HepG2 (cell line): ENCODE measurements at regions not wholly inside any gene's neighbourhood (a gene's known extent, or its start where the extent isn't known, plus 50 kb on each side); places are given as distances from the start of the nearest gene placed in this dataset.

Source experiments
- ATAC-seq: fragments of 200-7000 bp; cut with Tn5 transposase; 3 replicates; pipeline ENCODE4 v1.9.1; 2020; ENCODE audit warnings: mild to moderate bottlenecking, moderate library complexity
- BruUV-seq: library from RNA; stranded (reverse); fragments of 400-500 nt; replicated peaks from 2 replicates; lab custom pipeline; 2021; lab: Mats Ljungman, UMichigan
- CTCF ChIA-PET: fragments of 300-600 bp; formaldehyde crosslinking; extraction: SDS; loops from one replicate; lab custom pipeline; 2021; ENCODE audit warnings: low total read pairs, inconsistent platforms, low intra/inter-chr PET ratio; lab: Yijun Ruan, JAX
- POLR2A ChIA-PET: fragments of 350-600 bp; sonication (Branson Sonifier 250); formaldehyde crosslinking; loops from one replicate; lab custom pipeline; 2020; ENCODE audit warnings: antibody characterized with exemption, inconsistent platforms; lab: Yijun Ruan, JAX
- DNase-seq: peaks from one replicate; pipeline ENCODE4 v3.0.0-alpha.2; 2015; ENCODE audit warnings: low spot score
- FAIRE-seq: peaks from 3 replicates; lab custom pipeline; 2011; peaks lifted over from hg19 to GRCh38; lab: Jason Lieb, UNC
- H2AFZ ChIP-seq: one replicate; pipeline ENCODE4 v1.6.1; 2011; ENCODE audit warnings: low read length, inconsistent platforms
- H3K27ac ChIP-seq: fragments of 300-600 bp; 3 replicates; pipeline ENCODE4 v1.8.0; 2011; ENCODE audit warnings: mixed run types, mild to moderate bottlenecking, mixed read lengths, low read length, inconsistent platforms; ENCODE audit not compliant: insufficient read depth; ENCODE audit errors: extremely low read length
- H3K27me3 ChIP-seq, 2 experiments: fragments of 200-600 bp in 1 of 2; 2 replicates in 1 of 2; 3 replicates in 1 of 2; pipeline versions ENCODE4 v1.6.0 to v1.8.0; 2011; ENCODE audit warnings: low read length in 2 of 2, mild to moderate bottlenecking in 2 of 2, moderate library complexity in 2 of 2, inconsistent platforms in 1 of 2; ENCODE audit not compliant: insufficient read depth in 2 of 2, control insufficient read depth in 1 of 2
- H3K36me3 ChIP-seq, 2 experiments: fragments of 200-600 bp in 1 of 2; replicated peaks in 1 of 2; 2 replicates in 1 of 2; 3 replicates in 1 of 2; pipeline versions ENCODE4 v1.5.1 to v1.8.0; 2011; ENCODE audit warnings: low read length in 2 of 2, inconsistent platforms in 1 of 2; ENCODE audit not compliant: insufficient read depth in 2 of 2, control insufficient read depth in 1 of 2
- H3K4me1 ChIP-seq: 2 replicates; pipeline ENCODE4 v1.5.1; 2012; ENCODE audit warnings: low read length, inconsistent platforms; ENCODE audit not compliant: insufficient read depth
- H3K4me2 ChIP-seq: 2 replicates; pipeline ENCODE4 v1.6.0; 2011; ENCODE audit warnings: low read depth, low read length, inconsistent platforms
- H3K4me3 ChIP-seq, 3 experiments: fragments of 200-600 bp in 1 of 3; sonication (generic), shearing (Covaris generic) in 1 of 3; replicated peaks in 1 of 3; 2 replicates each; pipeline ENCODE4 v1.5.1; 2011 to 2016; ENCODE audit warnings: low read length in 3 of 3, inconsistent platforms in 2 of 3, low read depth in 2 of 3, mild to moderate bottlenecking in 2 of 3, control low read depth in 1 of 3, mixed read lengths in 1 of 3; ENCODE audit not compliant: insufficient read depth in 1 of 3
- H3K79me2 ChIP-seq: one replicate; pipeline ENCODE4 v1.6.1; 2011; ENCODE audit warnings: low read length, inconsistent platforms; ENCODE audit not compliant: insufficient read depth
- H3K9ac ChIP-seq: 2 replicates; pipeline ENCODE4 v1.6.0; 2011; ENCODE audit warnings: mild to moderate bottlenecking, low read depth, low read length, inconsistent platforms; ENCODE audit not compliant: insufficient read depth
- H3K9me3 ChIP-seq: 2 replicates; pipeline ENCODE4 v1.5.1; 2012; ENCODE audit warnings: mild to moderate bottlenecking, low read length
- H4K20me1 ChIP-seq: 2 replicates; pipeline ENCODE4 v1.6.0; 2011; ENCODE audit warnings: inconsistent platforms, mild to moderate bottlenecking, low read length, moderate library complexity; ENCODE audit not compliant: insufficient read depth
- BCL6 ChIP-seq: IDR thresholded peaks from 2 replicates; pipeline ENCODE4 v1.6.1; 2016; ENCODE audit warnings: missing genetic modification reagents, missing compliant biosample characterization
- CEBPB ChIP-seq: IDR thresholded peaks from 2 replicates; pipeline ENCODE4 v1.6.1; 2011; ENCODE audit warnings: low read depth, low read length, improper control_type of control experiment, borderline replicate concordance
- CENPT ChIP-seq: sonication (generic); formaldehyde crosslinking; IDR thresholded peaks from 2 replicates; pipeline ENCODE4 v1.8.0; 2022; ENCODE audit warnings: low read depth, mild to moderate bottlenecking, moderate library complexity, missing genetic modification reagents
- MLX ChIP-seq: IDR thresholded peaks from 2 replicates; pipeline ENCODE4 v1.6.1; 2016
- NCOA2 ChIP-seq: sonication (generic); formaldehyde crosslinking; IDR thresholded peaks from 2 replicates; pipeline ENCODE4 v1.8.0; 2022; ENCODE audit warnings: inconsistent platforms
- NFYB ChIP-seq: sonication (generic); formaldehyde crosslinking; IDR thresholded peaks from 2 replicates; pipeline ENCODE4 v1.4.0; 2020; ENCODE audit warnings: missing genetic modification reagents
- THAP7 ChIP-seq: sonication (generic); formaldehyde crosslinking; IDR thresholded peaks from 2 replicates; pipeline ENCODE4 v1.8.1; 2023; ENCODE audit warnings: mild to moderate bottlenecking, missing genetic modification reagents
- ZFX ChIP-seq: sonication (generic); formaldehyde crosslinking; IDR thresholded peaks from 2 replicates; pipeline ENCODE4 v1.4.0; 2020; ENCODE audit warnings: mild to moderate bottlenecking, low read depth, missing genetic modification reagents, moderate library complexity
- ZNF264 ChIP-seq: sonication (generic); formaldehyde crosslinking; IDR thresholded peaks from 2 replicates; pipeline ENCODE4 v1.4.0; 2020; ENCODE audit warnings: missing genetic modification reagents
- ZNF343 ChIP-seq: sonication (generic); formaldehyde crosslinking; IDR thresholded peaks from 2 replicates; pipeline ENCODE4 v1.4.0; 2020; ENCODE audit warnings: mild to moderate bottlenecking, missing genetic modification reagents
- ZNF367 ChIP-seq: sonication (generic); formaldehyde crosslinking; IDR thresholded peaks from 2 replicates; pipeline ENCODE4 v1.4.0; 2020; ENCODE audit warnings: missing genetic modification reagents, borderline replicate concordance
- ZNF431 ChIP-seq: sonication (generic); formaldehyde crosslinking; IDR thresholded peaks from 2 replicates; pipeline ENCODE4 v1.9.0; 2022; ENCODE audit warnings: missing genetic modification reagents, low read depth, mild to moderate bottlenecking, borderline replicate concordance
- ZNF614 ChIP-seq: IDR thresholded peaks from 2 replicates; pipeline ENCODE4 v1.6.1; 2018; ENCODE audit warnings: missing biosample characterization, missing genetic modification reagents, inconsistent platforms, borderline replicate concordance
- WGBS: methylation state at CpG from one replicate; pipeline ENCODE4 v1.1.6; 2017; ENCODE audit warnings: low lambda C conversion rate; 5-methylcytosine and 5-hydroxymethylcytosine counted together
- in situ Hi-C: cut with HindIII; loops from 2 replicates; pipeline ENCODE4 v1.10.0; 2017; ENCODE audit warnings: low pct_unique_long_range_greater_than_20kb; ENCODE audit not compliant: extremely low pct_ligation_motif_present
- intact Hi-C: fragments of 100-400 bp; cut with micrococcal nuclease; formaldehyde crosslinking; loops from one replicate; pipeline ENCODE4 v1.10.0; 2022; ENCODE audit not compliant: unreplicated experiment
- TF ChIP-seq, protein P1 (sequence below): IDR thresholded peaks from 2 replicates; pipeline ENCODE4 v1.6.1; 2012; ENCODE audit warnings: inconsistent platforms
- TF ChIP-seq, protein P2 (sequence below): sonication (generic); formaldehyde crosslinking; IDR thresholded peaks from 2 replicates; pipeline ENCODE4 v1.4.0; 2020; ENCODE audit warnings: mild to moderate bottlenecking, missing genetic modification reagents
- TF ChIP-seq, protein P3 (sequence below): sonication (generic); formaldehyde crosslinking; IDR thresholded peaks from 2 replicates; pipeline ENCODE4 v1.4.0; 2020; ENCODE audit warnings: missing genetic modification reagents

- in situ Hi-C loops, result no loop called here
- no peak overlapping the region for H2AFZ ChIP-seq
- WGBS, result 45% methylated on average over 4 of the region's 4 CpGs
- H3K4me3 ChIP-seq, result no peak overlapping the region
- H3K27ac ChIP-seq, result no peak overlapping the region
- no peaks in the 10 kb centered on the region for H3K36me3 ChIP-seq
- no peak overlapping the region for H3K9ac ChIP-seq
- BruUV-seq, result no TSS peak
- FAIRE-seq, result no peak
- ChIA-PET CTCF (no interaction called here), POLR2A (no interaction called here)
- DNase-seq, result no peak
- H3K9me3 ChIP-seq, result no peaks in the 10 kb centered on the region
- TF ChIP-seq, protein P1, sequence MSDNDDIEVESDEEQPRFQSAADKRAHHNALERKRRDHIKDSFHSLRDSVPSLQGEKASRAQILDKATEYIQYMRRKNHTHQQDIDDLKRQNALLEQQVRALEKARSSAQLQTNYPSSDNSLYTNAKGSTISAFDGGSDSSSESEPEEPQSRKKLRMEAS, result no peak
- TF ChIP-seq ZNF614 (CRISPR knock-in tag) (no peak), ZNF343 (CRISPR knock-in tag) (no peak), ZNF264 (no peak), THAP7 (no peak), BCL6 (CRISPR knock-in tag) (no peak), ZFX (no peak), NFYB (CRISPR knock-in tag) (no peak), ZNF367 (CRISPR knock-in tag) (no peak), CEBPB (no peak), CENPT (CRISPR knock-in tag) (no peak), MLX (CRISPR knock-in tag) (no peak), NCOA2 (no peak), ZNF431 (CRISPR knock-in tag) (no peak)
- TF ChIP-seq, protein P2, sequence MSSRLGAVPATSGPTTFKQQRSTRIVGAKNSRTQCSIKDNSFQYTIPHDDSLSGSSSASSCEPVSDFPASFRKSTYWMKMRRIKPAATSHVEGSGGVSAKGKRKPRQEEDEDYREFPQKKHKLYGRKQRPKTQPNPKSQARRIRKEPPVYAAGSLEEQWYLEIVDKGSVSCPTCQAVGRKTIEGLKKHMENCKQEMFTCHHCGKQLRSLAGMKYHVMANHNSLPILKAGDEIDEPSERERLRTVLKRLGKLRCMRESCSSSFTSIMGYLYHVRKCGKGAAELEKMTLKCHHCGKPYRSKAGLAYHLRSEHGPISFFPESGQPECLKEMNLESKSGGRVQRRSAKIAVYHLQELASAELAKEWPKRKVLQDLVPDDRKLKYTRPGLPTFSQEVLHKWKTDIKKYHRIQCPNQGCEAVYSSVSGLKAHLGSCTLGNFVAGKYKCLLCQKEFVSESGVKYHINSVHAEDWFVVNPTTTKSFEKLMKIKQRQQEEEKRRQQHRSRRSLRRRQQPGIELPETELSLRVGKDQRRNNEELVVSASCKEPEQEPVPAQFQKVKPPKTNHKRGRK, result no peak
- TF ChIP-seq, protein P3, sequence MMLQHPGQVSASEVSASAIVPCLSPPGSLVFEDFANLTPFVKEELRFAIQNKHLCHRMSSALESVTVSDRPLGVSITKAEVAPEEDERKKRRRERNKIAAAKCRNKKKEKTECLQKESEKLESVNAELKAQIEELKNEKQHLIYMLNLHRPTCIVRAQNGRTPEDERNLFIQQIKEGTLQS (CRISPR knock-in tag), result no peak
- H3K27me3 ChIP-seq, result peaks cover 0 to 4% of the 10 kb centered on the region in 2 experiments; a peak in 1 of 5 replicates
- H3K79me2 ChIP-seq, result no peaks in the 10 kb centered on the region
- no peaks in the 10 kb centered on the region for H4K20me1 ChIP-seq
- no peaks in the 10 kb centered on the region for H3K4me1 ChIP-seq
- ATAC-seq, result no peak
- intact Hi-C loops, result no loop called here
- no peak overlapping the region for H3K4me2 ChIP-seq
Observed at GRCh38 chr15:70400766-70401541, 303.2 kb upstream of the TLE3 start.
